ENCODE measurements at regions not wholly inside any gene's neighbourhood (a gene's known extent, or its start where the extent isn't known, plus 50 kb on each side); places are given as distances from the start of the nearest gene placed in this dataset.

GRCh38 chr22:27273853-27274252 lies 527.7 kb downstream of the MN1 start:
- no peak for FAIRE-seq
- Histone ChIP-seq H3K27me3 (ENCODE audit: control insufficient read depth, extremely low read depth, insufficient read depth, low read length) (peaks cover 18% of the 10 kb centered on the region), H3K79me2 (ENCODE audit: control insufficient read depth, insufficient read depth, low read length) (no peaks in the 10 kb centered on the region)

DNA sequence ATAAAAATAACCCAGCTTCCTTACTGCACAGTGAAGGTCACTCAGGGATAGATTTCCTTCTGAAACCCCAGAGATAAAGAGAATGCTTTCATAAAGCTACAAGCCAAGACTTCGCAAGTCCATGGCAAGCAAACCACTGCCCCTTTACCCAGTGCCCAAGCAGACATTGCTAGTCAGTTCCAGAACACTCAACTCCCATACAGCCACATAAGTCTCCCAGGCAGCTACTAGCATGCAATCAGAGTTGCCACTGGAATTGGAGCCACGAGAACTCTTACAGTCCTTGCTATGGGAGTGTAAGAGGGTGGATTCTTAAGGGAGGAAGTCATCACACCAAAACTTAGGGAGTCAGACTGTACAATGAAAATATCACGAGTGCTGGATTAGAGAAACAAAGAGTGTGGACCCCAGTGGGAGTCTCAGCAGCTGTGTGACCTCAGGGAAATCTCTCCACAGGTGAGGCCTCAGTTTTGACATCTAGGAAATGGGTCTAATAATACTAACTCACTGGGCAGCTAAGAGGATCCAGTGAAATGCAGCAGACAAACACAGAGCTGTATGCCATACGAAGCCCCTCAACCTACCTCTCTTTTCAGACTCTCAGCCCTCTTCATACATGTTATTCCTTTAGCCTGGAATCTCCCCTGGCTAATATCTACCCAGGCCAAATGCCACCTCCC lies 526.6 kb downstream of the MN1 start:
- Histone ChIP-seq H3K4me2 (ENCODE audit: control insufficient read depth, extremely low read depth, insufficient read depth, low read depth, low read length) (no peak overlapping the region), H3K9me3 (ENCODE audit: control insufficient read depth, low read depth, low read length) (peaks cover 3% of the 10 kb centered on the region), H3K27ac (ENCODE audit: control insufficient read depth, insufficient read depth, low read length) (no peak overlapping the region), H3K4me1 (ENCODE audit: control insufficient read depth, extremely low read depth, insufficient read depth, low read length) (peaks cover 8% of the 10 kb centered on the region), H3K79me2 (ENCODE audit: control insufficient read depth, insufficient read depth, low read length) (no peaks in the 10 kb centered on the region), H3K9me1 (ENCODE audit: control insufficient read depth, extremely low read depth, insufficient read depth, low read length) (no peaks in the 10 kb centered on the region), H3K36me3 (ENCODE audit: control insufficient read depth in 2 of 2, extremely low read depth in 1 of 2, insufficient read depth in 2 of 2, low read length in 2 of 2) (no peaks in the 10 kb centered on the region), H3K4me3 (ENCODE audit: control insufficient read depth in 2 of 3, extremely low read depth in 1 of 3, insufficient read depth in 2 of 3, low read depth in 1 of 3, low read length in 3 of 3) (no peak overlapping the region), H3K9ac (ENCODE audit: control insufficient read depth, extremely low read depth, insufficient read depth, low read length) (no peak overlapping the region), H2AFZ (ENCODE audit: control insufficient read depth, low read length) (no peak overlapping the region), H3K27me3 (ENCODE audit: control insufficient read depth, extremely low read depth, insufficient read depth, low read length) (peaks cover 18% of the 10 kb centered on the region), H4K20me1 (ENCODE audit: control insufficient read depth, extremely low read depth, insufficient read depth, low read length) (no peaks in the 10 kb centered on the region)
- FAIRE-seq (no peak), DNase-seq (ENCODE audit: low read depth, low spot score) (no peak)
- TF ChIP-seq EZH2 (IDR thresholded peaks at IDR 0.05; ENCODE audit: low read length) (no peak), CTCF (optimal IDR thresholded peaks at IDR 0.05 in 1 of 3, IDR thresholded peaks at IDR 0.05 in 1 of 3, conservative IDR thresholded peaks at IDR 0.05 in 1 of 3; ENCODE audit: extremely low read depth in 1 of 3, insufficient read depth in 2 of 3, low read length in 3 of 3) (no peak)
- dilution Hi-C loops (cut with MboI; ENCODE audit: extremely low pct_ligation_motif_present, low sequenced_read_pairs): no loop called here

More at GRCh38 chr22:27273853-27274252, 527.7 kb downstream of the MN1 start:
- H3K36me3 ChIP-seq (ENCODE audit: control insufficient read depth in 2 of 2, extremely low read depth in 1 of 2, insufficient read depth in 2 of 2, low read length in 2 of 2): no peaks in the 10 kb centered on the region
- no peak overlapping the region for H3K4me2 ChIP-seq (ENCODE audit: control insufficient read depth, extremely low read depth, insufficient read depth, low read depth, low read length)
- no peak for DNase-seq (ENCODE audit: low read depth, low spot score)
- H3K9ac ChIP-seq (ENCODE audit: control insufficient read depth, extremely low read depth, insufficient read depth, low read length): no peak overlapping the region
- TF ChIP-seq CTCF (optimal IDR thresholded peaks at IDR 0.05 in 1 of 3, IDR thresholded peaks at IDR 0.05 in 1 of 3, conservative IDR thresholded peaks at IDR 0.05 in 1 of 3; ENCODE audit: extremely low read depth in 1 of 3, insufficient read depth in 2 of 3, low read length in 3 of 3): no peak
- TF ChIP-seq EZH2 (IDR thresholded peaks at IDR 0.05; ENCODE audit: low read length): no peak
- no peak overlapping the region for H2AFZ ChIP-seq (ENCODE audit: control insufficient read depth, low read length)
- H3K4me3 ChIP-seq (ENCODE audit: control insufficient read depth in 2 of 3, extremely low read depth in 1 of 3, insufficient read depth in 2 of 3, low read depth in 1 of 3, low read length in 3 of 3): no peak overlapping the region
- no peak overlapping the region for H3K27ac ChIP-seq (ENCODE audit: control insufficient read depth, insufficient read depth, low read length)
- H3K9me3 ChIP-seq (ENCODE audit: control insufficient read depth, low read depth, low read length): peaks cover 3% of the 10 kb centered on the region
- no peaks in the 10 kb centered on the region for H4K20me1 ChIP-seq (ENCODE audit: control insufficient read depth, extremely low read depth, insufficient read depth, low read length)
- dilution Hi-C loops (cut with MboI; ENCODE audit: extremely low pct_ligation_motif_present, low sequenced_read_pairs): no loop called here
- H3K4me1 ChIP-seq (ENCODE audit: control insufficient read depth, extremely low read depth, insufficient read depth, low read length): peaks cover under 1% of the 10 kb centered on the region
- H3K9me1 ChIP-seq (ENCODE audit: control insufficient read depth, extremely low read depth, insufficient read depth, low read length): no peaks in the 10 kb centered on the region

Measured in keratinocyte (primary cell).